HL-60 (cell line): ENCODE measurements at regions not wholly inside any gene's neighbourhood (a gene's known extent, or its start where the extent isn't known, plus 50 kb on each side); places are given as distances from the start of the nearest gene placed in this dataset.

ENCODE experiments used
- CTCF ChIP-seq: IDR thresholded peaks from one replicate; pipeline ENCODE4 v1.5.1; 2011; ENCODE audit warnings: low read length, control low read depth, inconsistent platforms; ENCODE audit not compliant: insufficient read depth
- GABPA ChIP-seq: IDR thresholded peaks from 2 replicates; pipeline ENCODE4 v1.6.1; 2012; ENCODE audit warnings: low read depth
- POLR2AphosphoS5 ChIP-seq: IDR thresholded peaks from 2 replicates; pipeline ENCODE4 v1.6.1; 2012; ENCODE audit warnings: low read depth
- REST ChIP-seq: IDR thresholded peaks from 2 replicates; pipeline ENCODE4 v1.6.1; 2012; ENCODE audit warnings: low read depth; ENCODE audit not compliant: insufficient replicate concordance

GRCh38 chrX:13220916-13221315 is 98.9 kb downstream of the ATXN3L start:
- TF ChIP-seq CTCF (no peak), REST (no peak), POLR2AphosphoS5 (no peak), GABPA (no peak)
